Colon (tissue), 2 donors: ENCODE measurements at regions not wholly inside any gene's neighbourhood (a gene's known extent, or its start where the extent isn't known, plus 50 kb on each side); places are given as distances from the start of the nearest gene placed in this dataset.

Source experiments
- FAIRE-seq: peaks from 2 replicates; lab custom pipeline; 2012; peaks lifted over from hg19 to GRCh38; lab: Jason Lieb, UNC
- donor health status: control.
- donor health status: control.

GRCh38 chr9:81191222-81191621 is 498.1 kb downstream of the TLE1 start:
- no peak for FAIRE-seq

GRCh38 chr9:81190659-81191058 is 498.7 kb downstream of the TLE1 start:
- FAIRE-seq: no peak

- FAIRE-seq: no peak
Observed at GRCh38 chr9:81183761-81184160, 505.6 kb downstream of the TLE1 start.

GRCh38 chr9:81182431-81182830 is 506.9 kb downstream of the TLE1 start:
- no peak for FAIRE-seq

GRCh38 chr9:81174023-81174422 is 515.3 kb downstream of the TLE1 start:
- no peak for FAIRE-seq

- no peak for FAIRE-seq
Observed at GRCh38 chr9:81171689-81172088, 517.7 kb downstream of the TLE1 start.

GRCh38 chr9:81162361-81162760 is 527.0 kb downstream of the TLE1 start:
- FAIRE-seq: no peak

GRCh38 chr9:81156381-81156780 is 533.0 kb downstream of the TLE1 start:
- no peak for FAIRE-seq

- no peak for FAIRE-seq
Observed at GRCh38 chr9:81150016-81150625, 539.2 kb downstream of the TLE1 start.

- no peak for FAIRE-seq
Observed at GRCh38 chr9:81146684-81147337, 542.5 kb downstream of the TLE1 start.

GRCh38 chr9:81146241-81146640 is 543.1 kb downstream of the TLE1 start:
- no peak for FAIRE-seq

- no peak for FAIRE-seq
Observed at GRCh38 chr9:81145331-81145963, 543.9 kb downstream of the TLE1 start.

GRCh38 chr9:81141961-81142360 is 547.4 kb downstream of the TLE1 start:
- no peak for FAIRE-seq

GRCh38 chr9:81137976-81138568 is 551.3 kb downstream of the TLE1 start:
- no peak for FAIRE-seq

GRCh38 chr9:81132796-81133195 is 556.6 kb downstream of the TLE1 start:
- FAIRE-seq: no peak

- FAIRE-seq: no peak
Observed at GRCh38 chr9:81132318-81132717, 557.0 kb downstream of the TLE1 start.

GRCh38 chr9:81128701-81129100 is 560.6 kb downstream of the TLE1 start:
- FAIRE-seq: no peak

GRCh38 chr9:81125446-81126092 is 563.8 kb downstream of the TLE1 start:
- no peak for FAIRE-seq

GRCh38 chr9:81123526-81123925 is 565.8 kb downstream of the TLE1 start:
- no peak for FAIRE-seq

- FAIRE-seq: no peak
Observed at GRCh38 chr9:81122749-81123148, 566.6 kb downstream of the TLE1 start.

- FAIRE-seq: no peak
Observed at GRCh38 chr9:81119591-81119990, 569.8 kb downstream of the TLE1 start.

GRCh38 chr9:81118416-81118815 is 570.9 kb downstream of the TLE1 start:
- no peak for FAIRE-seq
